ENCODE measurements at regions not wholly inside any gene's neighbourhood (a gene's known extent, or its start where the extent isn't known, plus 50 kb on each side); places are given as distances from the start of the nearest gene placed in this dataset.

GRCh38 chr21:27129694-27130093 lies 162.8 kb upstream of the ADAMTS5 start:
- DNase-seq (ENCODE audit: low read depth in 2 of 2) = no peak

- no peak for DNase-seq (ENCODE audit: low read depth in 2 of 2)
Measured at GRCh38 chr21:27129215-27129614, 162.3 kb upstream of the ADAMTS5 start.

GRCh38 chr21:27126140-27126539 lies 159.3 kb upstream of the ADAMTS5 start:
- no peak for DNase-seq (ENCODE audit: low read depth in 2 of 2)

- no peak for DNase-seq (ENCODE audit: low read depth in 2 of 2)
Measured at GRCh38 chr21:27122686-27123085, 155.8 kb upstream of the ADAMTS5 start.

- no peak for DNase-seq (ENCODE audit: low read depth in 2 of 2)
Measured at GRCh38 chr21:27114111-27114510, 147.2 kb upstream of the ADAMTS5 start.

- DNase-seq (ENCODE audit: low read depth in 2 of 2) = no peak
Measured at GRCh38 chr21:27112186-27112585, 145.3 kb upstream of the ADAMTS5 start.

GRCh38 chr21:27110956-27111355 lies 144.1 kb upstream of the ADAMTS5 start:
- no peak for DNase-seq (ENCODE audit: low read depth in 2 of 2)

GRCh38 chr21:27108701-27109100 lies 141.8 kb upstream of the ADAMTS5 start:
- no peak for DNase-seq (ENCODE audit: low read depth in 2 of 2)

- no peak for DNase-seq (ENCODE audit: low read depth in 2 of 2)
Measured at GRCh38 chr21:27108228-27108627, 141.3 kb upstream of the ADAMTS5 start.

GRCh38 chr21:27104846-27105431 lies 138.1 kb upstream of the ADAMTS5 start:
- DNase-seq (ENCODE audit: low read depth in 2 of 2) = no peak

- DNase-seq (ENCODE audit: low read depth in 2 of 2) = no peak
Measured at GRCh38 chr21:27103768-27104167, 136.9 kb upstream of the ADAMTS5 start.

GRCh38 chr21:27101523-27101922 lies 134.6 kb upstream of the ADAMTS5 start:
- DNase-seq (ENCODE audit: low read depth in 2 of 2) = no peak

- DNase-seq (ENCODE audit: low read depth in 2 of 2) = no peak
Measured at GRCh38 chr21:27094184-27094948, 127.5 kb upstream of the ADAMTS5 start.

- DNase-seq (ENCODE audit: low read depth in 2 of 2) = no peak
Measured at GRCh38 chr21:27086630-27087029, 119.7 kb upstream of the ADAMTS5 start.

GRCh38 chr21:27086186-27086585 lies 119.3 kb upstream of the ADAMTS5 start:
- DNase-seq (ENCODE audit: low read depth in 2 of 2) = no peak

GRCh38 chr21:27085387-27085786 lies 118.5 kb upstream of the ADAMTS5 start:
- DNase-seq (ENCODE audit: low read depth in 2 of 2) = no peak

- DNase-seq (ENCODE audit: low read depth in 2 of 2) = no peak
Measured at GRCh38 chr21:27083144-27083543, 116.3 kb upstream of the ADAMTS5 start.

- no peak for DNase-seq (ENCODE audit: low read depth in 2 of 2)
Measured at GRCh38 chr21:27082431-27083010, 115.6 kb upstream of the ADAMTS5 start.

GRCh38 chr21:27079636-27080240 lies 112.8 kb upstream of the ADAMTS5 start:
- DNase-seq (ENCODE audit: low read depth in 2 of 2) = no peak

- no peak for DNase-seq (ENCODE audit: low read depth in 2 of 2)
Measured at GRCh38 chr21:27078915-27079314, 112.0 kb upstream of the ADAMTS5 start.

- no peak for DNase-seq (ENCODE audit: low read depth in 2 of 2)
Measured at GRCh38 chr21:27077501-27077900, 110.6 kb upstream of the ADAMTS5 start.

- DNase-seq (ENCODE audit: low read depth in 2 of 2) = no peak
Measured at GRCh38 chr21:27076025-27076424, 109.1 kb upstream of the ADAMTS5 start.
